ENCODE measurements at regions not wholly inside any gene's neighbourhood (a gene's known extent, or its start where the extent isn't known, plus 50 kb on each side); places are given as distances from the start of the nearest gene placed in this dataset.

GRCh38 chr4:119962631-119963030 lies 104.0 kb downstream of the MAD2L1 start:
- TF ChIP-seq CTCF (IDR thresholded peaks at IDR 0.05; ENCODE audit: low read depth, low read length) (no peak), EZH2phosphoT487 (IDR thresholded peaks at IDR 0.05; ENCODE audit: low read depth) (no peak)

All from OCI-LY3 (cell line).